Stomach (tissue), 4 donors: ENCODE measurements at regions not wholly inside any gene's neighbourhood (a gene's known extent, or its start where the extent isn't known, plus 50 kb on each side); places are given as distances from the start of the nearest gene placed in this dataset.

Experiments used
- EP300 ChIP-seq: sonication (generic); formaldehyde crosslinking; IDR thresholded peaks from one replicate; pipeline ENCODE4 v1.6.1; 2017; ENCODE audit warnings: antibody characterized with exemption
- POLR2A ChIP-seq, 4 donors: fragments of 450-650 bp; IDR thresholded peaks; one replicate each; pipeline ENCODE4 v1.6.1; 2016; ENCODE audit warnings: antibody characterized with exemption in 4 of 4, control low read depth in 2 of 4, mild to moderate bottlenecking in 1 of 4, moderate library complexity in 1 of 4
- POLR2AphosphoS5 ChIP-seq, 3 donors: sonication (generic); formaldehyde crosslinking; IDR thresholded peaks; one replicate each; pipeline ENCODE4 v1.6.1; 2016; ENCODE audit warnings: antibody characterized with exemption in 3 of 3
- TF ChIP-seq, protein P1 (sequence below), 7 experiments: fragments of 450-650 bp in 4 of 7; fragments of 200-600 bp in 3 of 7; sonication (generic) in 3 of 7; IDR thresholded peaks; one replicate each; pipeline ENCODE4 v1.5.1; 2016 to 2019; ENCODE audit warnings: antibody characterized with exemption in 7 of 7, control low read depth in 2 of 7, mild to moderate bottlenecking in 1 of 7

DNA sequence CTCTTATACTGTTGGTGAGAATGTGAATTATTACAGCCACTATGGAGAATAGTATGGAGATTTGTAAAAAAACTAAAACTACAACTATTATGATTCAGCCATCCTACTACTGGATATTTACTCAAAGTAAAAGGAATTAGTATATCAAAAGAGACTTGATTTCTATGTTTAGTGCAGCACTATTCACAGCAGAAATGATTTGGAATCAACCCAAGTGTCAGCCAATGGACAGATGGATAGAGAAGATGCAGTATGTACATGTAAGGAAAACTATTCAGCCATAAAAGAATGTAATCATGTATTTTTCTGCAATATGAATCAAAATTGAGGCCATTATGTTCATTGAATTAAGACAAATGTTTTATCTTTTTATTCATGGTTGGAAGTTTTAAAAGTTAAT is 1705.5 kb downstream of the SLITRK1 start:
- TF ChIP-seq EP300 (no peak), POLR2AphosphoS5 (IDR thresholded peaks at IDR 0.05) (no peak), POLR2A (IDR thresholded peaks at IDR 0.05) (no peak)
- TF ChIP-seq, protein P1, sequence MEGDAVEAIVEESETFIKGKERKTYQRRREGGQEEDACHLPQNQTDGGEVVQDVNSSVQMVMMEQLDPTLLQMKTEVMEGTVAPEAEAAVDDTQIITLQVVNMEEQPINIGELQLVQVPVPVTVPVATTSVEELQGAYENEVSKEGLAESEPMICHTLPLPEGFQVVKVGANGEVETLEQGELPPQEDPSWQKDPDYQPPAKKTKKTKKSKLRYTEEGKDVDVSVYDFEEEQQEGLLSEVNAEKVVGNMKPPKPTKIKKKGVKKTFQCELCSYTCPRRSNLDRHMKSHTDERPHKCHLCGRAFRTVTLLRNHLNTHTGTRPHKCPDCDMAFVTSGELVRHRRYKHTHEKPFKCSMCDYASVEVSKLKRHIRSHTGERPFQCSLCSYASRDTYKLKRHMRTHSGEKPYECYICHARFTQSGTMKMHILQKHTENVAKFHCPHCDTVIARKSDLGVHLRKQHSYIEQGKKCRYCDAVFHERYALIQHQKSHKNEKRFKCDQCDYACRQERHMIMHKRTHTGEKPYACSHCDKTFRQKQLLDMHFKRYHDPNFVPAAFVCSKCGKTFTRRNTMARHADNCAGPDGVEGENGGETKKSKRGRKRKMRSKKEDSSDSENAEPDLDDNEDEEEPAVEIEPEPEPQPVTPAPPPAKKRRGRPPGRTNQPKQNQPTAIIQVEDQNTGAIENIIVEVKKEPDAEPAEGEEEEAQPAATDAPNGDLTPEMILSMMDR (IDR thresholded peaks at IDR 0.05): no peak
